Fibroblast of lung (primary cell): ENCODE measurements at regions not wholly inside any gene's neighbourhood (a gene's known extent, or its start where the extent isn't known, plus 50 kb on each side); places are given as distances from the start of the nearest gene placed in this dataset.
A peak's percentile ranks its signal among the peaks of the same experiment; 100 is the strongest.

Source experiments
- DNase-seq, 2 donors: peaks; one replicate each; pipeline versions ENCODE4 v3.0.0 to v3.0.0-alpha.2; 2010; ENCODE audit warnings: low read depth in 2 of 2
- H2AFZ ChIP-seq: 2 replicates; pipeline ENCODE4 v1.5.1; 2012; ENCODE audit warnings: low read length, control low read depth, inconsistent platforms
- H3K27ac ChIP-seq: 2 replicates; pipeline ENCODE4 v1.5.1; 2011; ENCODE audit warnings: low read length, control low read depth; ENCODE audit not compliant: insufficient read depth
- H3K27me3 ChIP-seq: 2 replicates; pipeline ENCODE4 v1.5.1; 2011; ENCODE audit warnings: mild to moderate bottlenecking, low read length; ENCODE audit not compliant: control insufficient read depth, insufficient read depth
- H3K36me3 ChIP-seq: 2 replicates; pipeline ENCODE4 v1.5.1; 2011; ENCODE audit warnings: low read length; ENCODE audit not compliant: control insufficient read depth, insufficient read depth
- H3K4me1 ChIP-seq: 2 replicates; pipeline ENCODE4 v1.5.1; 2011; ENCODE audit warnings: low read length; ENCODE audit not compliant: control insufficient read depth, insufficient read depth; ENCODE audit errors: extremely low read depth
- H3K4me2 ChIP-seq: 2 replicates; pipeline ENCODE4 v1.5.1; 2011; ENCODE audit warnings: low read length, control low read depth; ENCODE audit not compliant: insufficient read depth; ENCODE audit errors: extremely low read depth
- H3K4me3 ChIP-seq, 4 experiments: fragments of 200-600 bp in 1 of 4; sonication (generic) in 1 of 4; replicated peaks in 1 of 4; 2 replicates each; pipeline ENCODE4 v1.5.1; 2011 to 2016; ENCODE audit warnings: low read length in 4 of 4, low read depth in 3 of 4, mild to moderate bottlenecking in 3 of 4, control low read depth in 2 of 4, inconsistent platforms in 1 of 4, mixed read lengths in 1 of 4; ENCODE audit not compliant: insufficient read depth in 1 of 4; ENCODE audit errors: control extremely low read depth in 1 of 4
- H3K79me2 ChIP-seq: 2 replicates; pipeline ENCODE4 v1.5.1; 2012; ENCODE audit warnings: mild to moderate bottlenecking, low read length, inconsistent platforms; ENCODE audit not compliant: control insufficient read depth, insufficient read depth
- H3K9ac ChIP-seq: 2 replicates; pipeline ENCODE4 v1.5.1; 2011; ENCODE audit warnings: mild to moderate bottlenecking, low read length, control low read depth; ENCODE audit not compliant: insufficient read depth
- H3K9me3 ChIP-seq: 2 replicates; pipeline ENCODE4 v1.5.1; 2012; ENCODE audit warnings: low read depth, low read length; ENCODE audit not compliant: control insufficient read depth, insufficient read depth
- H4K20me1 ChIP-seq: 2 replicates; pipeline ENCODE4 v1.5.1; 2011; ENCODE audit warnings: low read length; ENCODE audit not compliant: control insufficient read depth, insufficient read depth; ENCODE audit errors: extremely low read depth
- EZH2 ChIP-seq: IDR thresholded peaks from 2 replicates; pipeline ENCODE4 v1.5.1; 2012; ENCODE audit warnings: low read length, control low read depth, mild to moderate bottlenecking; ENCODE audit errors: missing control alignments
- TF ChIP-seq, protein P1 (sequence below), 2 donors: IDR thresholded peaks in 1 of 2; conservative IDR thresholded peaks in 1 of 2; 1 replicate in 1 of 2; 2 replicates in 1 of 2; pipeline ENCODE4 v1.5.1; 2011 to 2012; ENCODE audit warnings: low read length in 2 of 2, control low read depth in 1 of 2, inconsistent platforms in 1 of 2, low read depth in 1 of 2, mild to moderate bottlenecking in 1 of 2

DNA sequence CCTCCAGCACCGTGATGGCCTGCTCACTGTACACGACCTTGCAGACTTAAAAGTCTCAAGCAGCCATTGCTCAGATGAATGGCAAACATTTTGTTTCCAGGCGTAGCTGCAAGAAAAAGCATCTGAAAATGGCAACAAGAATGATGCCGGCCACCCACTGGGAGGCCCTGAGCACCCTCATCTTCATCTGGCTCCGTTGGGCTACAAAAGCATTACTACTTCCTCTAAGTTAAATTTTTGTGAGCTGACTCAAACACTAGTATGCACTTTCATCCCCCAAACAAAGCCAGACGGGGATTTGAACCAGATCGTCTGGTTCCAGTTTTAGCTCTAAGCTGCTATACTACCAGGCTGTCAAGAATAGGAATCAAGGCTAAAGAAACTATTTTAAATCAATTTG is 116.6 kb upstream of the CDK1 start:
- no peaks in the 10 kb centered on the region for H4K20me1 ChIP-seq
- no peak overlapping the region for H2AFZ ChIP-seq
- no peaks in the 10 kb centered on the region for H3K9me3 ChIP-seq
- no peak overlapping the region for H3K4me2 ChIP-seq
- no peaks in the 10 kb centered on the region for H3K27me3 ChIP-seq
- no peaks in the 10 kb centered on the region for H3K36me3 ChIP-seq
- H3K9ac ChIP-seq: no peak overlapping the region
- no peak overlapping the region for H3K27ac ChIP-seq
- H3K79me2 ChIP-seq: no peaks in the 10 kb centered on the region
- no peak for TF ChIP-seq EZH2
- TF ChIP-seq, protein P1, sequence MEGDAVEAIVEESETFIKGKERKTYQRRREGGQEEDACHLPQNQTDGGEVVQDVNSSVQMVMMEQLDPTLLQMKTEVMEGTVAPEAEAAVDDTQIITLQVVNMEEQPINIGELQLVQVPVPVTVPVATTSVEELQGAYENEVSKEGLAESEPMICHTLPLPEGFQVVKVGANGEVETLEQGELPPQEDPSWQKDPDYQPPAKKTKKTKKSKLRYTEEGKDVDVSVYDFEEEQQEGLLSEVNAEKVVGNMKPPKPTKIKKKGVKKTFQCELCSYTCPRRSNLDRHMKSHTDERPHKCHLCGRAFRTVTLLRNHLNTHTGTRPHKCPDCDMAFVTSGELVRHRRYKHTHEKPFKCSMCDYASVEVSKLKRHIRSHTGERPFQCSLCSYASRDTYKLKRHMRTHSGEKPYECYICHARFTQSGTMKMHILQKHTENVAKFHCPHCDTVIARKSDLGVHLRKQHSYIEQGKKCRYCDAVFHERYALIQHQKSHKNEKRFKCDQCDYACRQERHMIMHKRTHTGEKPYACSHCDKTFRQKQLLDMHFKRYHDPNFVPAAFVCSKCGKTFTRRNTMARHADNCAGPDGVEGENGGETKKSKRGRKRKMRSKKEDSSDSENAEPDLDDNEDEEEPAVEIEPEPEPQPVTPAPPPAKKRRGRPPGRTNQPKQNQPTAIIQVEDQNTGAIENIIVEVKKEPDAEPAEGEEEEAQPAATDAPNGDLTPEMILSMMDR (conservative IDR thresholded peaks at IDR 0.05 in 1 of 2, IDR thresholded peaks at IDR 0.05 in 1 of 2; ENCODE audit: low read depth in 1 of 2, low read length in 2 of 2): no peak
- no peaks in the 10 kb centered on the region for H3K4me1 ChIP-seq
- DNase-seq: peak; percentile 22 to 83
- H3K4me3 ChIP-seq: no peak overlapping the region

DNA sequence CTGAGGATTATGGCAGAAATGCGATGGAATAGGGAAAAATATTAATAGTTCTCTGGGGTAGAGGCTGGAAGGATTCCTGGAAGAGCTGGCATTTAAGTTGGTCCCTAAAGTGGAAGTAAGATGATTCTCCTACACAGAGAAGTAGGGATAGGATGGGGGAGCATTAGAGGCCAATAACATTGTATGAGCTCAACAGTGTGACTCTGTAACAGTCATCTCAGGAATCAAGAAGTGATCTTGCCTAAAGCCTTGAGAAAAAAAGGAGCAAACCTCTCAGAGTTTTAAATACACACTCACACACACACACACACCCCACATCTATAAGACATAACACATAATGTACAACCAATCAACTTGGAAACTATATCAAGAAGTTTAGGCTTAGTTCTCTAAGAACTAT is 117.7 kb upstream of the CDK1 start:
- Histone ChIP-seq H3K79me2 (no peaks in the 10 kb centered on the region), H3K27me3 (no peaks in the 10 kb centered on the region), H3K4me1 (no peaks in the 10 kb centered on the region), H3K9me3 (no peaks in the 10 kb centered on the region), H3K4me3 (no peak overlapping the region), H3K27ac (no peak overlapping the region), H3K4me2 (no peak overlapping the region), H3K36me3 (no peaks in the 10 kb centered on the region), H4K20me1 (no peaks in the 10 kb centered on the region), H3K9ac (no peak overlapping the region), H2AFZ (no peak overlapping the region)
- TF ChIP-seq EZH2: no peak
- TF ChIP-seq, protein P1 (conservative IDR thresholded peaks at IDR 0.05 in 1 of 2, IDR thresholded peaks at IDR 0.05 in 1 of 2; ENCODE audit: low read depth in 1 of 2, low read length in 2 of 2): no peak
- DNase-seq: no peak

DNA sequence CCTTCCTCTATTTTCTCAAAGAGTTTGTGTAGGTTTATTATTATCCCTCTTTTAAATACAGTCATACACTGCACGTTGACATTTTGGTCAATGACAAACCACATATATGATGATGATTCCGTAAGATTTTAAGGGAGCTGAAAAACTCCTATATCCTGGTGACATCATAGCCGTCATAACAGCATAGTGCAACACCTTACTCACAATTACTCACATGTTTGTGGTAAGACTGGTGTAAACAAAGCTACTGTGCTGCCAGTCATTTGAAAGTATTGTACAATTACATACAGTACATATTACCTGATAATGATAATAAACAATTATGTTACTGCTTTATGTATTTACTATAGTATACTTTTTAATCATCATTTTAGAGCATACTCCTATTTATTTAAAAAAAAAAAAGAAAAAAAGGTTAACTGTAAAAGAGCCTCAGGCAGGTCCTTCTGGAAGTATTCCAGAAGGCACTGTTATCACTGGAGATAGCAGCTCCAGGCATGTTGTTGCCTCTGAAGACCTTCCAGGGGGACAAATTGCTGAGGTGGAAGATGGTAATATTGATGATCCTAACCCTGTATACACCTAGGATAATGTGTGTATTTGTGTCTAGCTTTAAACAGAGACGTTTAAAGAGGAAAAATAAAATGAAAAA is 123.3 kb upstream of the CDK1 start:
- Histone ChIP-seq H3K9me3 (no peaks in the 10 kb centered on the region), H3K4me1 (no peaks in the 10 kb centered on the region), H2AFZ (no peak overlapping the region), H3K27ac (no peak overlapping the region), H3K27me3 (no peaks in the 10 kb centered on the region), H3K79me2 (no peaks in the 10 kb centered on the region), H3K9ac (no peak overlapping the region), H3K4me2 (no peak overlapping the region), H4K20me1 (no peaks in the 10 kb centered on the region), H3K4me3 (no peak overlapping the region), H3K36me3 (no peaks in the 10 kb centered on the region)
- no peak for TF ChIP-seq EZH2
- TF ChIP-seq, protein P1 (conservative IDR thresholded peaks at IDR 0.05 in 1 of 2, IDR thresholded peaks at IDR 0.05 in 1 of 2; ENCODE audit: low read depth in 1 of 2, low read length in 2 of 2): no peak
- peak; percentile 51 to 71 for DNase-seq
